ENCODE measurements at regions not wholly inside any gene's neighbourhood (a gene's known extent, or its start where the extent isn't known, plus 50 kb on each side); places are given as distances from the start of the nearest gene placed in this dataset.

GRCh38 chr6:148648754-148649453 is 97.9 kb upstream of the UST start:
- FAIRE-seq, result no peak
- no peaks in the 10 kb centered on the region for H3K4me1 ChIP-seq (ENCODE audit: control insufficient read depth in 2 of 3, insufficient read depth in 2 of 3, low read depth in 1 of 3, low read length in 3 of 3)
- no peaks in the 10 kb centered on the region for H3K27me3 ChIP-seq (ENCODE audit: control insufficient read depth, insufficient read depth, low read length)
- H3K9me3 ChIP-seq (ENCODE audit: control insufficient read depth in 2 of 3, insufficient read depth in 1 of 3, low read length in 3 of 3), result no peaks in the 10 kb centered on the region
- intact Hi-C loops (cut with DNase I), result no loop called here
- no peak overlapping the region for H3K4me3 ChIP-seq (ENCODE audit: low read length in 3 of 3)
- DNase-seq, result no peak
- no peak overlapping the region for H3K9ac ChIP-seq (ENCODE audit: low read length in 3 of 3)
- TF ChIP-seq CTCF (IDR thresholded peaks at IDR 0.05; ENCODE audit: borderline replicate concordance, extremely low read depth, insufficient read depth), result no peak
- H3K27ac ChIP-seq (ENCODE audit: low read depth in 2 of 2, low read length in 2 of 2), result no peak overlapping the region
- H3K36me3 ChIP-seq (ENCODE audit: control insufficient read depth in 2 of 3, insufficient read depth in 3 of 3, low read length in 3 of 3), result no peaks in the 10 kb centered on the region

DNA sequence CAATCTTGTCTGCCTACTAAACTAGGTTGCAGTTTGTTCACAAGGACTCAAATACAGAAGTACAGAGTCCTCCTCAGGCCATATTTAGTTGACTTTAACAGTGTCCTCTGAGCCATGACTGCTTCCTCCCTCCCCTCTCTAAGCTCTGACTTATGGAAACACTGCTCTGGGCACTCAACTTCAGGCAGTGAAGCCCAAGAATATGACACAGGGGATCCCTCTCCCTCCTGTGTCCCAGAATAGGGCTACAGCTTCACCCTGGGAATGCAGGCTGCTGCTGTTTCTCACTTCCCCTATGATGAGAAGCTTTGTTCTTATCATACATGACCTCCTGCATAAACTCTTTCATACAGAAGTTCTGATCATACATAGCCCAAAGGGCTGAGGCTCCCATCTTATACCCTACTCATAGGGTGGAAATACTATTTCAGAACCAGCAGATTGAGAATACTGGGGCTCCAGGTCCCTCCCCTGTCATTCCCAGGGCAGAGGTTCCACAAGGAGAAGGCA is 97.3 kb upstream of the UST start:
- no peak overlapping the region for H3K27ac ChIP-seq (ENCODE audit: low read depth in 2 of 2, low read length in 2 of 2)

GRCh38 chr6:148650941-148651505 is 95.8 kb upstream of the UST start:
- FAIRE-seq (no peak), DNase-seq (no peak)
- TF ChIP-seq CTCF (IDR thresholded peaks at IDR 0.05; ENCODE audit: borderline replicate concordance, extremely low read depth, insufficient read depth), result no peak
- Histone ChIP-seq H3K27ac (ENCODE audit: low read depth in 2 of 2, low read length in 2 of 2) (no peak overlapping the region), H3K9me3 (ENCODE audit: control insufficient read depth in 2 of 3, insufficient read depth in 1 of 3, low read length in 3 of 3) (no peaks in the 10 kb centered on the region), H3K27me3 (ENCODE audit: control insufficient read depth, insufficient read depth, low read length) (no peaks in the 10 kb centered on the region), H3K36me3 (ENCODE audit: control insufficient read depth in 2 of 3, insufficient read depth in 3 of 3, low read length in 3 of 3) (no peaks in the 10 kb centered on the region), H3K4me3 (ENCODE audit: low read length in 3 of 3) (no peak overlapping the region), H3K4me1 (ENCODE audit: control insufficient read depth in 2 of 3, insufficient read depth in 2 of 3, low read depth in 1 of 3, low read length in 3 of 3) (no peaks in the 10 kb centered on the region), H3K9ac (ENCODE audit: low read length in 3 of 3) (no peak overlapping the region)
- intact Hi-C loops (cut with DNase I), result no loop called here

More for the DNA sequence above, 97.3 kb upstream of the UST start:
- H3K4me1 ChIP-seq (ENCODE audit: control insufficient read depth in 2 of 3, insufficient read depth in 2 of 3, low read depth in 1 of 3, low read length in 3 of 3), result no peaks in the 10 kb centered on the region
- H3K27me3 ChIP-seq (ENCODE audit: control insufficient read depth, insufficient read depth, low read length), result no peaks in the 10 kb centered on the region
- no peaks in the 10 kb centered on the region for H3K9me3 ChIP-seq (ENCODE audit: control insufficient read depth in 2 of 3, insufficient read depth in 1 of 3, low read length in 3 of 3)
- DNase-seq (no peak), FAIRE-seq (no peak)
- TF ChIP-seq CTCF (IDR thresholded peaks at IDR 0.05; ENCODE audit: borderline replicate concordance, extremely low read depth, insufficient read depth), result no peak
- intact Hi-C loops (cut with DNase I), result no loop called here
- no peak overlapping the region for H3K4me3 ChIP-seq (ENCODE audit: low read length in 3 of 3)
- no peaks in the 10 kb centered on the region for H3K36me3 ChIP-seq (ENCODE audit: control insufficient read depth in 2 of 3, insufficient read depth in 3 of 3, low read length in 3 of 3)
- no peak overlapping the region for H3K9ac ChIP-seq (ENCODE audit: low read length in 3 of 3)
